ENCODE measurements at regions not wholly inside any gene's neighbourhood (a gene's known extent, or its start where the extent isn't known, plus 50 kb on each side); places are given as distances from the start of the nearest gene placed in this dataset.

DNA sequence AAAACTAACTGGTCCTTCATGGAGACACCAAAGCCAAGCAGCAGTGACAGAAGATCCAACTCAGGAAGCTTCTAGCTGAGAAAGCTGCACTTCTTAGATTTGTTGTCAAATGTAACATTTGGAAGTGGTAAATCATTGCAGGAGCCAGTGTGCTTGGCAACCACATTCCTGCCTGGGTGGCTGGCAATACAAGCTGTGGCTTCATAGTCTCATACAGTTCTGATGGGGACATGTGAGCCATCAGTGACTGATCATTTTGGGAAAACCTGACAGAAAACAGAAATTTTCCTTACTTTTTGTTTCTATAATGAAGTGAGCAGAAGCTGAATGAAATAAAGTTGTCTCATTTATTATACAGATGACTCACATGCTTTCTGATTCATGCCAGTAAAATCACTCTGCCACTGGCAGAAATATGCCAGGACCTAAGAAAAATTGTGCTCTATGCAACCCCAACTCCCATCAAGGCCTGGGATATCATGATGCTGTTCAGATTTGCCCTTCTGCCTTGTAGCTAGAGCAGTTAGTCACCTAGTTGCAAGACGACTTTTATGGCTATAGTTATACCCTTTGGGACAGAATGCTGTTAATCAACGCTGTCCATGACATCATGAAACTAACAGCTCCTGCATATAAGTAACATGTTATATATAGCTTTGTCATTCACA, 508.1 kb downstream of the ADCYAP1 start:
- H3K36me3 ChIP-seq: no peaks in the 10 kb centered on the region
- no peaks in the 10 kb centered on the region for H3K9me3 ChIP-seq
- H3K4me1 ChIP-seq: no peaks in the 10 kb centered on the region
- H3K4me3 ChIP-seq: no peak overlapping the region
- intact Hi-C loops (cut with DNase I): no loop called here
- no peak for DNase-seq
- ATAC-seq: no peak
- no peak for TF ChIP-seq POLR2A (IDR thresholded peaks at IDR 0.05)
- TF ChIP-seq, protein P1, sequence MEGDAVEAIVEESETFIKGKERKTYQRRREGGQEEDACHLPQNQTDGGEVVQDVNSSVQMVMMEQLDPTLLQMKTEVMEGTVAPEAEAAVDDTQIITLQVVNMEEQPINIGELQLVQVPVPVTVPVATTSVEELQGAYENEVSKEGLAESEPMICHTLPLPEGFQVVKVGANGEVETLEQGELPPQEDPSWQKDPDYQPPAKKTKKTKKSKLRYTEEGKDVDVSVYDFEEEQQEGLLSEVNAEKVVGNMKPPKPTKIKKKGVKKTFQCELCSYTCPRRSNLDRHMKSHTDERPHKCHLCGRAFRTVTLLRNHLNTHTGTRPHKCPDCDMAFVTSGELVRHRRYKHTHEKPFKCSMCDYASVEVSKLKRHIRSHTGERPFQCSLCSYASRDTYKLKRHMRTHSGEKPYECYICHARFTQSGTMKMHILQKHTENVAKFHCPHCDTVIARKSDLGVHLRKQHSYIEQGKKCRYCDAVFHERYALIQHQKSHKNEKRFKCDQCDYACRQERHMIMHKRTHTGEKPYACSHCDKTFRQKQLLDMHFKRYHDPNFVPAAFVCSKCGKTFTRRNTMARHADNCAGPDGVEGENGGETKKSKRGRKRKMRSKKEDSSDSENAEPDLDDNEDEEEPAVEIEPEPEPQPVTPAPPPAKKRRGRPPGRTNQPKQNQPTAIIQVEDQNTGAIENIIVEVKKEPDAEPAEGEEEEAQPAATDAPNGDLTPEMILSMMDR (IDR thresholded peaks at IDR 0.05): no peak
- H3K27ac ChIP-seq: no peak overlapping the region
- 49% methylated on average over 2 of the region's 2 CpGs for WGBS (ENCODE audit: insufficient coverage, low coverage, low lambda C conversion rate, missing lambda C conversion rate)
- H3K27me3 ChIP-seq: no peaks in the 10 kb centered on the region

DNA sequence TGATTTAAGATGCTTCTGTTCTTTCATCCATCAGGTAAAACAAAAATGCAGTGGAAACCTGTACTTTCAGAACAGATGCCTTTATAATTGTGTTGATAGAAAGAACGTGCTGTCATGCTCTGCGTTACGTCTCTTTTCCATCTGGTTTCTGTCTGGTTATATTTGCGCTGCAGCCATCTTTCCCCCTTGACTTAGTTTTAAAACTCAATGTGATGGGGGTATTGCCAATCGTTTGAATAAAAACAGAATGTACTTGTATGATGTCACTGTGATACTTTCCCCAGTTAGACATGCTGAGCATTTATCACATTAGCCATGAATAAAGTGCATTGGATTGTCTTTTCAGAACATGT, 508.6 kb downstream of the ADCYAP1 start:
- no peak overlapping the region for H3K4me3 ChIP-seq
- intact Hi-C loops (cut with DNase I): no loop called here
- no peaks in the 10 kb centered on the region for H3K27me3 ChIP-seq
- H3K36me3 ChIP-seq: no peaks in the 10 kb centered on the region
- TF ChIP-seq, protein P1 (IDR thresholded peaks at IDR 0.05): no peak
- TF ChIP-seq POLR2A (IDR thresholded peaks at IDR 0.05): no peak
- ATAC-seq (no peak), DNase-seq (no peak)
- 62% methylated on average over 5 of the region's 5 CpGs for WGBS (ENCODE audit: insufficient coverage, low coverage, low lambda C conversion rate, missing lambda C conversion rate)
- H3K4me1 ChIP-seq: no peaks in the 10 kb centered on the region
- H3K9me3 ChIP-seq: no peaks in the 10 kb centered on the region
- H3K27ac ChIP-seq: no peak overlapping the region

DNA sequence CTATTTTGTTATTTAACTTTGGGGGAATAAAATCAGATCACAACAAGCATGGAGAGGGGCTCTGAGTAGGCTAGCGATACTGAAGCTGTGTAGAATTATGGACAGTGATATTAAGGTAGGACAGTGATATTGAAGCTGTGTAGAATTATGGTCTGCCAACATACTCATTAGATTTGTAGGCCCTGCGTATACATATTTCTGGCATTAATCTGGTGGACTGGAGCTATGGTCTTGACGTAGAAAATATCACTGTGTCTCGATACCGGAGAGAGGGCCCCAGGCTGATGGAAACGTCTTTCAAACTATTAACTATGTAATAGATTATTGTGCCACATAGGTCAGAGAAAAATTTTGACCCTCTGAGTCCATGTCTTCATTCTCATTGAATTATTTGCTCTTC, 511.4 kb downstream of the ADCYAP1 start:
- no peak for ATAC-seq
- no peaks in the 10 kb centered on the region for H3K4me1 ChIP-seq
- H3K9me3 ChIP-seq: no peaks in the 10 kb centered on the region
- H3K36me3 ChIP-seq: no peaks in the 10 kb centered on the region
- H3K4me3 ChIP-seq: no peak overlapping the region
- no peak for TF ChIP-seq POLR2A (IDR thresholded peaks at IDR 0.05)
- TF ChIP-seq, protein P1 (IDR thresholded peaks at IDR 0.05): no peak
- 90% methylated on average over 6 of the region's 6 CpGs for WGBS (ENCODE audit: insufficient coverage, low coverage, low lambda C conversion rate, missing lambda C conversion rate)
- no peaks in the 10 kb centered on the region for H3K27me3 ChIP-seq
- H3K27ac ChIP-seq: no peak overlapping the region
- no peak for DNase-seq
- intact Hi-C loops (cut with DNase I): no loop called here

DNA sequence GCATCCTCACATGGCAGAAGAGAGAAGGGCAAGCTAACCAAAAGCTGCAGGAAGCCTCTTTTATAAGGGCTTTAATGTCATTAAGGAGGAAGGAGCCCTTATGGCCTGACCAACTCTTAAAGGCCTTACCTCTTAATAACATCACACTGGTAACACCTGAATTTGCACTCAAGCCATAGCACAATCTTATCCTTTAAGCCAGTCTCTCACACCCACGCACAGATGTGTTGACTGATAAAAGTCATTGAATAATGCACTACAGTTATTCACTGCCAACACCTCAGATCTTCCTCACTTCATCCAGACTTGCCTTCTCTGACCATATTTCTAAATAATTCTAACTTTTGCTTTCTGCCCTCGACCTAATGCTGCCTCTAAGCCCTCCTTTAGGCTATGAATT, 516.8 kb downstream of the ADCYAP1 start:
- TF ChIP-seq POLR2A (IDR thresholded peaks at IDR 0.05): no peak
- TF ChIP-seq, protein P1 (IDR thresholded peaks at IDR 0.05): no peak
- WGBS (ENCODE audit: insufficient coverage, low coverage, low lambda C conversion rate, missing lambda C conversion rate): 44% methylated on average over 2 of the region's 2 CpGs
- Histone ChIP-seq H3K9me3 (no peaks in the 10 kb centered on the region), H3K36me3 (no peaks in the 10 kb centered on the region), H3K27me3 (no peaks in the 10 kb centered on the region), H3K4me1 (no peaks in the 10 kb centered on the region), H3K4me3 (no peak overlapping the region), H3K27ac (no peak overlapping the region)
- DNase-seq (no peak), ATAC-seq (no peak)
- intact Hi-C loops (cut with DNase I): no loop called here

DNA sequence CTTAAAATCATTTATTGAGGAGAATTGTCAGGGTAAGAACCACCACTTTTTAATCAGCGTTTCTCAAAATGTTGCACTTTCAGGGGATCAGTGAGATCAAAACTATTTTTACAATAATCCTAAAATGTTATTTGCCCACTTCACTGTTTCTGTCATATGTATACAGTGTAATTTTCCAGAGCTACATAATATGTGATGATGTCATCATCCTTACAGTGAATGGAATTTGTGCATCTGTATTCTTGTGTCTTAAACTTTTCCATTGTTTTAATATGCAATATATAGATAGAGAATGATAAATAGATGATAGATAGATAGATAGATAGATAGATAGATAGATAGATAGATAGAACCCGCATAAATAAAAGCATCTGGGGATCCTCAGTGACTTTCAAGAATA, 518.0 kb downstream of the ADCYAP1 start:
- no peaks in the 10 kb centered on the region for H3K9me3 ChIP-seq
- WGBS (ENCODE audit: insufficient coverage, low coverage, low lambda C conversion rate, missing lambda C conversion rate): 78% methylated on average over 2 of the region's 2 CpGs
- no peak for TF ChIP-seq POLR2A (IDR thresholded peaks at IDR 0.05)
- TF ChIP-seq, protein P1 (IDR thresholded peaks at IDR 0.05): no peak
- no peaks in the 10 kb centered on the region for H3K36me3 ChIP-seq
- H3K27ac ChIP-seq: no peak overlapping the region
- H3K4me1 ChIP-seq: no peaks in the 10 kb centered on the region
- no peaks in the 10 kb centered on the region for H3K27me3 ChIP-seq
- H3K4me3 ChIP-seq: no peak overlapping the region
- ATAC-seq: no peak
- intact Hi-C loops (cut with DNase I): no loop called here
- no peak for DNase-seq

Measured in right lobe of liver (tissue), 6 donors.